ENCODE measurements at regions not wholly inside any gene's neighbourhood (a gene's known extent, or its start where the extent isn't known, plus 50 kb on each side); places are given as distances from the start of the nearest gene placed in this dataset.

GRCh38 chr9:19995619-19996018 lies 206.8 kb upstream of the SLC24A2 start:
- no peak for DNase-seq

- no peak for DNase-seq
Observed at GRCh38 chr9:19994296-19994695, 205.5 kb upstream of the SLC24A2 start.

- DNase-seq = no peak
Observed at GRCh38 chr9:19992556-19992955, 203.7 kb upstream of the SLC24A2 start.

GRCh38 chr9:19989213-19989612 lies 200.4 kb upstream of the SLC24A2 start:
- DNase-seq = no peak

- DNase-seq = no peak
Observed at GRCh38 chr9:19988281-19988680, 199.4 kb upstream of the SLC24A2 start.

- peak; percentile 20 for DNase-seq
Observed at GRCh38 chr9:19985081-19985480, 196.2 kb upstream of the SLC24A2 start.

- no peak for DNase-seq
Observed at GRCh38 chr9:19976226-19976625, 187.4 kb upstream of the SLC24A2 start.

GRCh38 chr9:19975499-19975898 lies 186.7 kb upstream of the SLC24A2 start:
- DNase-seq = no peak

GRCh38 chr9:19969721-19970120 lies 180.9 kb upstream of the SLC24A2 start:
- no peak for DNase-seq

- peak; percentile 10 for DNase-seq
Observed at GRCh38 chr9:19967888-19968459, 179.1 kb upstream of the SLC24A2 start.

GRCh38 chr9:19967216-19967887 lies 178.5 kb upstream of the SLC24A2 start:
- peak; percentile 29 for DNase-seq

- DNase-seq = no peak
Observed at GRCh38 chr9:19965336-19965735, 176.5 kb upstream of the SLC24A2 start.

GRCh38 chr9:19947996-19948395 lies 159.2 kb upstream of the SLC24A2 start:
- DNase-seq = no peak

- DNase-seq = peak; percentile 22
Observed at GRCh38 chr9:19946441-19947109, 157.7 kb upstream of the SLC24A2 start.

GRCh38 chr9:19941874-19942273 lies 153.0 kb upstream of the SLC24A2 start:
- no peak for DNase-seq

- no peak for DNase-seq
Observed at GRCh38 chr9:19940811-19941535, 152.1 kb upstream of the SLC24A2 start.

- DNase-seq = no peak
Observed at GRCh38 chr9:19939734-19940278, 151.0 kb upstream of the SLC24A2 start.

GRCh38 chr9:19938990-19939733 lies 150.3 kb upstream of the SLC24A2 start:
- DNase-seq = no peak

GRCh38 chr9:19937121-19937520 lies 148.3 kb upstream of the SLC24A2 start:
- DNase-seq = no peak

- DNase-seq = no peak
Observed at GRCh38 chr9:19936598-19936997, 147.8 kb upstream of the SLC24A2 start.

GRCh38 chr9:19935422-19935821 lies 146.6 kb upstream of the SLC24A2 start:
- DNase-seq = peak; percentile 7

- no peak for DNase-seq
Observed at GRCh38 chr9:19934301-19934871, 145.5 kb upstream of the SLC24A2 start.
